ENCODE measurements at regions not wholly inside any gene's neighbourhood (a gene's known extent, or its start where the extent isn't known, plus 50 kb on each side); places are given as distances from the start of the nearest gene placed in this dataset.

- ATAC-seq: no peak
- TF ChIP-seq BACH2 (CRISPR knock-in tag; IDR thresholded peaks at IDR 0.05; ENCODE audit: borderline replicate concordance) (no peak), OSR1 (CRISPR knock-in tag; IDR thresholded peaks at IDR 0.05) (no peak), ZNF565 (CRISPR knock-in tag; conservative IDR thresholded peaks at IDR 0.05; ENCODE audit: low read depth) (no peak)
Observed at GRCh38 chr3:70383360-70383831, 71.0 kb upstream of the MDFIC2 start.

DNA sequence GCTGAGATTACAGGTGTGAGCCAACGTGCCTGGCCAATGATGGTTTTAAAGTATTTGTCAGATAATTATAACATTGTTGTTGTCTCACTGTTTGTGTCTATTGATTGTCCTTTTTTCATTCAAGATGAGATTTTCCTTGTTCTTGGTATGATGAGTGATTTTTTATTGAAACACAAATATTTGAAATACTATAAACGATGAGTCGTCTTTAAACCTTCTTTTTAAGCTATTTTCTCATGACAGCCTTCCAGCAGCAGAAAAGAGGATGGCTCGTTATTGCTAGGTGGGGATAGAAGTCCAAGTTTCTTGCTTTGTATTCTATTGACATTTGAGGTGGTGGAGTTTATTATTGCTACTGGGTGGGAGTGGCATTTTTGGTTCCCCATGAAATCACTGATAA is 61.7 kb upstream of the MDFIC2 start:
- ATAC-seq: no peak
- TF ChIP-seq OSR1 (CRISPR knock-in tag; IDR thresholded peaks at IDR 0.05) (no peak), CSDC2 (CRISPR knock-in tag; IDR thresholded peaks at IDR 0.05) (no peak), ZC3H10 (CRISPR knock-in tag; IDR thresholded peaks at IDR 0.05) (no peak), ZNF8 (CRISPR knock-in tag; IDR thresholded peaks at IDR 0.05) (no peak), ISL1 (CRISPR knock-in tag; IDR thresholded peaks at IDR 0.05) (no peak), ZFP3 (CRISPR knock-in tag; IDR thresholded peaks at IDR 0.05) (no peak), PPARA (CRISPR knock-in tag; IDR thresholded peaks at IDR 0.05; ENCODE audit: borderline replicate concordance) (no peak), ZFP30 (CRISPR knock-in tag; IDR thresholded peaks at IDR 0.05) (no peak), SNAI2 (CRISPR knock-in tag; IDR thresholded peaks at IDR 0.05) (no peak), ZNF70 (CRISPR knock-in tag; IDR thresholded peaks at IDR 0.05) (no peak), POU6F1 (CRISPR knock-in tag; IDR thresholded peaks at IDR 0.05; ENCODE audit: borderline replicate concordance, low read depth) (no peak), GLIS3 (CRISPR knock-in tag; IDR thresholded peaks at IDR 0.05) (no peak), BACH2 (CRISPR knock-in tag; IDR thresholded peaks at IDR 0.05; ENCODE audit: borderline replicate concordance) (no peak), ARNTL (CRISPR knock-in tag; IDR thresholded peaks at IDR 0.05; ENCODE audit: borderline replicate concordance, low read depth) (no peak), ZNF565 (CRISPR knock-in tag; conservative IDR thresholded peaks at IDR 0.05; ENCODE audit: low read depth) (no peak), TOX (CRISPR knock-in tag; IDR thresholded peaks at IDR 0.05; ENCODE audit: borderline replicate concordance) (no peak), RARB (CRISPR knock-in tag; IDR thresholded peaks at IDR 0.05) (no peak), TCF4 (CRISPR knock-in tag; IDR thresholded peaks at IDR 0.05; ENCODE audit: borderline replicate concordance) (no peak)
- TF ChIP-seq, protein P1, sequence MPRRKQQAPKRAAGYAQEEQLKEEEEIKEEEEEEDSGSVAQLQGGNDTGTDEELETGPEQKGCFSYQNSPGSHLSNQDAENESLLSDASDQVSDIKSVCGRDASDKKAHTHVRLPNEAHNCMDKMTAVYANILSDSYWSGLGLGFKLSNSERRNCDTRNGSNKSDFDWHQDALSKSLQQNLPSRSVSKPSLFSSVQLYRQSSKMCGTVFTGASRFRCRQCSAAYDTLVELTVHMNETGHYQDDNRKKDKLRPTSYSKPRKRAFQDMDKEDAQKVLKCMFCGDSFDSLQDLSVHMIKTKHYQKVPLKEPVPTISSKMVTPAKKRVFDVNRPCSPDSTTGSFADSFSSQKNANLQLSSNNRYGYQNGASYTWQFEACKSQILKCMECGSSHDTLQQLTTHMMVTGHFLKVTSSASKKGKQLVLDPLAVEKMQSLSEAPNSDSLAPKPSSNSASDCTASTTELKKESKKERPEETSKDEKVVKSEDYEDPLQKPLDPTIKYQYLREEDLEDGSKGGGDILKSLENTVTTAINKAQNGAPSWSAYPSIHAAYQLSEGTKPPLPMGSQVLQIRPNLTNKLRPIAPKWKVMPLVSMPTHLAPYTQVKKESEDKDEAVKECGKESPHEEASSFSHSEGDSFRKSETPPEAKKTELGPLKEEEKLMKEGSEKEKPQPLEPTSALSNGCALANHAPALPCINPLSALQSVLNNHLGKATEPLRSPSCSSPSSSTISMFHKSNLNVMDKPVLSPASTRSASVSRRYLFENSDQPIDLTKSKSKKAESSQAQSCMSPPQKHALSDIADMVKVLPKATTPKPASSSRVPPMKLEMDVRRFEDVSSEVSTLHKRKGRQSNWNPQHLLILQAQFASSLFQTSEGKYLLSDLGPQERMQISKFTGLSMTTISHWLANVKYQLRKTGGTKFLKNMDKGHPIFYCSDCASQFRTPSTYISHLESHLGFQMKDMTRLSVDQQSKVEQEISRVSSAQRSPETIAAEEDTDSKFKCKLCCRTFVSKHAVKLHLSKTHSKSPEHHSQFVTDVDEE (CRISPR knock-in tag; IDR thresholded peaks at IDR 0.05): no peak
- TF ChIP-seq, protein P2, sequence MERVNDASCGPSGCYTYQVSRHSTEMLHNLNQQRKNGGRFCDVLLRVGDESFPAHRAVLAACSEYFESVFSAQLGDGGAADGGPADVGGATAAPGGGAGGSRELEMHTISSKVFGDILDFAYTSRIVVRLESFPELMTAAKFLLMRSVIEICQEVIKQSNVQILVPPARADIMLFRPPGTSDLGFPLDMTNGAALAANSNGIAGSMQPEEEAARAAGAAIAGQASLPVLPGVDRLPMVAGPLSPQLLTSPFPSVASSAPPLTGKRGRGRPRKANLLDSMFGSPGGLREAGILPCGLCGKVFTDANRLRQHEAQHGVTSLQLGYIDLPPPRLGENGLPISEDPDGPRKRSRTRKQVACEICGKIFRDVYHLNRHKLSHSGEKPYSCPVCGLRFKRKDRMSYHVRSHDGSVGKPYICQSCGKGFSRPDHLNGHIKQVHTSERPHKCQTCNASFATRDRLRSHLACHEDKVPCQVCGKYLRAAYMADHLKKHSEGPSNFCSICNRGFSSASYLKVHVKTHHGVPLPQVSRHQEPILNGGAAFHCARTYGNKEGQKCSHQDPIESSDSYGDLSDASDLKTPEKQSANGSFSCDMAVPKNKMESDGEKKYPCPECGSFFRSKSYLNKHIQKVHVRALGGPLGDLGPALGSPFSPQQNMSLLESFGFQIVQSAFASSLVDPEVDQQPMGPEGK (CRISPR knock-in tag; IDR thresholded peaks at IDR 0.05; ENCODE audit: borderline replicate concordance): no peak
